RWPE1 (cell line): ENCODE measurements at regions not wholly inside any gene's neighbourhood (a gene's known extent, or its start where the extent isn't known, plus 50 kb on each side); places are given as distances from the start of the nearest gene placed in this dataset.

Experiments
- CTCF ChIA-PET: fragments of 350-600 bp; sonication (Branson Sonifier 250); formaldehyde crosslinking; extraction: SDS; loops from one replicate; lab custom pipeline; 2021; lab: Yijun Ruan, JAX
- POLR2A ChIA-PET: fragments of 400-600 bp; formaldehyde crosslinking; extraction: SDS; loops from one replicate; lab custom pipeline; 2020; ENCODE audit warnings: antibody characterized with exemption; ENCODE audit not compliant: low non-redundant PET; lab: Yijun Ruan, JAX
- DNase-seq: peaks from one replicate; pipeline ENCODE4 v3.0.0; 2012; ENCODE audit warnings: low spot score
- H3K27ac ChIP-seq: fragments of 450-650 bp; 2 replicates; pipeline ENCODE4 v1.5.1; 2017
- TF ChIP-seq, protein P1 (sequence below): fragments of 450-650 bp; conservative IDR thresholded peaks from 2 replicates; pipeline ENCODE4 v1.5.1; 2017; ENCODE audit warnings: low read depth, mild to moderate bottlenecking

DNA sequence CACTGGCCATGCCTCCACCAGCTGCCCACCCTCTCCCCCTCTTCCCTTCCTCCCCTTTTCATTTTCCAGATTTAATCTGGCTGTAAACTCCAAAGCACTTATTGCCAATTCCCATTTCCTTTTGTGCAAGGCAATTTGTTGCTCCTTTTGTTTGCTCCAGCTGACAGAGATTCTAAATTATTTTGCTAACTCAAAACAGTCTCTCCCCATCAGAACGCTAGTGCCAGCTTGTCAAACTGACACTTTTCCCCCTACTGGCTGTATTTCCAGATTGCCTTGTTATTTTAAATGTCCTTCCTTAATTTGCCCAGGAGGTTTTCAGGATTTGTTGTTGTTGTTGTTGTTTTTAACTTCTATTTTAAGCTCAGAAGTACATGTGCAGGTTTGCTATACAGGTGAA lies 57.0 kb upstream of the PAK1 start:
- CTCF ChIA-PET, result interaction anchor here (0.5 kb wide), 1 partner anchor 101 kb away, joined by 3 read pairs; no protein-coding TSS in a partner anchor

GRCh38 chr11:77529685-77530084 lies 55.8 kb upstream of the PAK1 start:
- DNase-seq, result no peak
- ChIA-PET POLR2A (no interaction called here), CTCF (interaction anchor here (0.6 kb wide), 1 partner anchor 76 kb away, joined by 4 read pairs; no protein-coding TSS in a partner anchor)
- H3K27ac ChIP-seq, result no peak overlapping the region
- TF ChIP-seq, protein P1, sequence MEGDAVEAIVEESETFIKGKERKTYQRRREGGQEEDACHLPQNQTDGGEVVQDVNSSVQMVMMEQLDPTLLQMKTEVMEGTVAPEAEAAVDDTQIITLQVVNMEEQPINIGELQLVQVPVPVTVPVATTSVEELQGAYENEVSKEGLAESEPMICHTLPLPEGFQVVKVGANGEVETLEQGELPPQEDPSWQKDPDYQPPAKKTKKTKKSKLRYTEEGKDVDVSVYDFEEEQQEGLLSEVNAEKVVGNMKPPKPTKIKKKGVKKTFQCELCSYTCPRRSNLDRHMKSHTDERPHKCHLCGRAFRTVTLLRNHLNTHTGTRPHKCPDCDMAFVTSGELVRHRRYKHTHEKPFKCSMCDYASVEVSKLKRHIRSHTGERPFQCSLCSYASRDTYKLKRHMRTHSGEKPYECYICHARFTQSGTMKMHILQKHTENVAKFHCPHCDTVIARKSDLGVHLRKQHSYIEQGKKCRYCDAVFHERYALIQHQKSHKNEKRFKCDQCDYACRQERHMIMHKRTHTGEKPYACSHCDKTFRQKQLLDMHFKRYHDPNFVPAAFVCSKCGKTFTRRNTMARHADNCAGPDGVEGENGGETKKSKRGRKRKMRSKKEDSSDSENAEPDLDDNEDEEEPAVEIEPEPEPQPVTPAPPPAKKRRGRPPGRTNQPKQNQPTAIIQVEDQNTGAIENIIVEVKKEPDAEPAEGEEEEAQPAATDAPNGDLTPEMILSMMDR, result no peak

More for the DNA sequence above, 57.0 kb upstream of the PAK1 start:
- TF ChIP-seq, protein P1, result no peak
- POLR2A ChIA-PET, result no interaction called here
- no peak overlapping the region for H3K27ac ChIP-seq
- DNase-seq, result no peak

DNA sequence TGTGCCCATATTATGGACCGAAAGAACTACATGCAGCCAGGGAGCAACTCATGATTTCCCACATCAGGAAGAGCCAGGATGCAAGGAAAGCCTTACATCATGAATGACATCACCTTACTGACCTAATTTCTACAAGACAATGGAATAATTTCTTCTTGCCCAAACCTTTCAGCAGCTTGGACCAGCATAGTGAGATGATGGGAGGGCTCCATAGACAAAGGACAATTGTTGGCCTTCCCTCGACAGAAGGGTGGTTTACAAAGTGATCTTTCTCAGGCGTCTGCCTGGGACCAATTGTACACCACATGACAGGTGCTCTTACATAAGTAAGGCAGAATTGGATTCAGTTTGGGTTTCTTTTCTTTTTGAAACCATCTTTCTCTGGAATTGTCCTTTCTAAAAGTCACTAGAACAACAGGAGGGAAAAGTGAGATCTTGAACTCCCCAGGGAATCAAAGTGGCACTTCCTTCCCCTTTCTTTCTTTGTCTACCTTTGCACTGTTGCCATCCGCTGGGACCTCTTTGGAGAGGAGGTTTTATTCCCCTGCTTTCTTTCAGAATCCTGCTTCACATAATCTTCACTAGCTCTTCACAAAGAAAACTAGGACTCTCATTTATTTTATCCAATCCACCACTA lies 51.7 kb upstream of the PAK1 start:
- TF ChIP-seq, protein P1, result no peak
- no peak for DNase-seq
- ChIA-PET POLR2A (no interaction called here), CTCF (no interaction called here)
- H3K27ac ChIP-seq, result no peak overlapping the region

GRCh38 chr11:77524539-77524938 lies 50.6 kb upstream of the PAK1 start:
- no peak for DNase-seq
- POLR2A ChIA-PET, result no interaction called here
- TF ChIP-seq, protein P1, result no peak
- H3K27ac ChIP-seq, result no peak overlapping the region
- CTCF ChIA-PET, result interaction anchor here (0.7 to 1.0 kb wide), 2 partner anchors 23 to 50 kb away, joined by 3 to 6 read pairs; no protein-coding TSS in a partner anchor

DNA sequence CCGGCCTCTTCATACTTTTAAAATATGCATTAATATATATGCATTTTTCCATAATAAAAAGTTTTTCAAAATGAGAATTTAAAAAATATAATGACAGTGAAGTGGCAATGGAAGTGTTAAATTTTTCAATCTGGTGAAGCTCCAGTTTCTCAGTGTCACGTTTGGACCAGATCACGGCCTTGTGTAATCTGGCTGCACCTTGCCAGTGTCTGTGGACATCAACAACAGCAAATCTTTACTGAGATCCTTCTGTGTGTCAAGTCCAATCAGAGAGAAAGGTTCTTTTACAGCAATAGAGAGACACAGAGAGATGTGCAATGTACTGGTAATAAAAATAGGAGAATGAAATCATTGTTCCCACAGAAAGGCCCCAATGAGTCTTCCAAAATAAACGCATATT lies 49.8 kb upstream of the PAK1 start:
- no peak overlapping the region for H3K27ac ChIP-seq
- ChIA-PET CTCF (interaction anchor here (0.7 to 1.0 kb wide), 2 partner anchors 24 to 340 kb away, joined by 3 read pairs; no protein-coding TSS in a partner anchor), POLR2A (no interaction called here)
- TF ChIP-seq, protein P1, result no peak
- DNase-seq, result no peak
